ENCODE measurements at regions not wholly inside any gene's neighbourhood (a gene's known extent, or its start where the extent isn't known, plus 50 kb on each side); places are given as distances from the start of the nearest gene placed in this dataset.

DNA sequence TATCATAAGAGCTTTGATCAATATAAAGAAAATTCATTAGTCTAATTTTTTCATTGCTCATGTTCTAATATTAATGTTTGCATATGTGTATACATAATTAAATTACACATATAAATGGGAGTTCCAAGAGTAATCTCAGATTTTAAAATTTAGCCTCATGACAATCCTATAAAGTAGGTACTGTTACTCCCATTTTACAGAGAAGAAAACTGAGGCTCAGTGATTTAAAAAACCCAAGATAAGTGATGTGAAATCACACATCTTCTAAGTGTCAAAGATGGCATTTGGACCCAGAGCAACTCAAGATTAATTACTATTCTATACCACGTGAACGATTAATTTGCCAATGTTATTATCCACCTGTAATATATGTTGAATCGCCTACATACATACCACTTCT, 122.3 kb downstream of the TM2D1 start:
- TF ChIP-seq CTCF (IDR thresholded peaks at IDR 0.05) (no peak), POLR2A (IDR thresholded peaks at IDR 0.05) (no peak)

Measured in body of pancreas (tissue), 4 donors.